ENCODE measurements at regions not wholly inside any gene's neighbourhood (a gene's known extent, or its start where the extent isn't known, plus 50 kb on each side); places are given as distances from the start of the nearest gene placed in this dataset.

- TF ChIP-seq KLF17 (tag by site-specific recombination; IDR thresholded peaks at IDR 0.05) (no peak), ZNF639 (tag by site-specific recombination; IDR thresholded peaks at IDR 0.05) (no peak), CTCF (tag by site-specific recombination; IDR thresholded peaks at IDR 0.05) (no peak), ZBTB7A (tag by site-specific recombination; IDR thresholded peaks at IDR 0.05; ENCODE audit: low read depth) (no peak), ZNF777 (tag by site-specific recombination; IDR thresholded peaks at IDR 0.05; ENCODE audit: borderline replicate concordance) (no peak), TCF7L2 (IDR thresholded peaks at IDR 0.05; ENCODE audit: borderline replicate concordance, low read depth, low read length) (no peak), ZBTB26 (tag by site-specific recombination; optimal IDR thresholded peaks at IDR 0.05) (no peak), ZNF510 (tag by site-specific recombination; IDR thresholded peaks at IDR 0.05; ENCODE audit: insufficient replicate concordance) (no peak), KLF10 (tag by site-specific recombination; IDR thresholded peaks at IDR 0.05) (no peak), YY1 (tag by site-specific recombination; IDR thresholded peaks at IDR 0.05) (no peak), HOXC10 (CRISPR knock-in tag; IDR thresholded peaks at IDR 0.05) (no peak), ZNF626 (tag by site-specific recombination; IDR thresholded peaks at IDR 0.05) (no peak), ZXDB (tag by site-specific recombination; IDR thresholded peaks at IDR 0.05) (no peak)
Measured at GRCh38 chr13:105790923-105791322, 744.5 kb downstream of the EFNB2 start.
